ENCODE measurements at regions not wholly inside any gene's neighbourhood (a gene's known extent, or its start where the extent isn't known, plus 50 kb on each side); places are given as distances from the start of the nearest gene placed in this dataset.

- no peaks in the 10 kb centered on the region for H3K36me3 ChIP-seq (ENCODE audit: control insufficient read depth, insufficient read depth, low read length)
- H3K27ac Mint-ChIP-seq = no peak overlapping the region
- H3K27me3 ChIP-seq (ENCODE audit: control insufficient read depth, insufficient read depth, low read length, poor library complexity, severe bottlenecking) = no peaks in the 10 kb centered on the region
- peaks cover 21% of the 10 kb centered on the region for H3K9me3 Mint-ChIP-seq
- no peak for TF ChIP-seq CTCF (conservative IDR thresholded peaks at IDR 0.05)
- DNase-seq = no peak
- H3K4me1 ChIP-seq (ENCODE audit: control insufficient read depth, insufficient read depth, low read length) = no peaks in the 10 kb centered on the region
- no peak overlapping the region for H3K27ac ChIP-seq (ENCODE audit: low read depth, low read length)
- no peak overlapping the region for H3K9ac ChIP-seq (ENCODE audit: extremely low read depth, low read length, poor library complexity, severe bottlenecking)
- no peaks in the 10 kb centered on the region for H3K4me1 Mint-ChIP-seq
- 84 to 100% methylated on average over 2 of the region's 2 CpGs for WGBS, 2 experiments (ENCODE audit: insufficient coverage in 1 of 2, insufficient read length in 1 of 2)
- H3K4me3 Mint-ChIP-seq = no peak overlapping the region
- H3K36me3 Mint-ChIP-seq (ENCODE audit: low read depth) = no peaks in the 10 kb centered on the region
- peaks cover 24% of the 10 kb centered on the region for H3K9me3 ChIP-seq (ENCODE audit: control insufficient read depth, low read length)
- H3K4me3 ChIP-seq (ENCODE audit: low read length) = no peak overlapping the region
- H3K27me3 Mint-ChIP-seq (ENCODE audit: insufficient read depth) = no peaks in the 10 kb centered on the region
Measured at GRCh38 chr4:167767281-167767680, 325.1 kb upstream of the ANXA10 start.

DNA sequence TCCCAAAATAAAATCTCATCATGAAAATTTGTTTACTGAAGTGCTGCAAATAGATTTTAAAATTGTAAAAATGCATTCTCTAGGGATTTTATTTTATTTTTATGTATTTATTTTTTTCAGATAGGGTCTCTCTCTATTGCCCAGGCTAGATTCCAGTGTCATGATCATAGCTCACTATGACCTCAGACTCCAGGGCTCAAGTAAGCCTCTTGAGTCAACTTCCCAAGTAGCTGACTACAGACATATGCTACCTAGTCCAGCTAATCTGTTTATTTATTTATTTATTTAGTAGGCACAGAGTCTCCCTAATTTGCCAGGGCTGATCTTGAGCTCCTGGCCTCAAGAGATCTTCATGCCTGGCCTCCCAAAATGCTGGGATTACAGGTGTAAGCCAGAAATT is 317.7 kb upstream of the ANXA10 start:
- Histone ChIP-seq H3K4me3 (ENCODE audit: low read length) (no peak overlapping the region), H3K9me3 (ENCODE audit: control insufficient read depth, low read length) (no peaks in the 10 kb centered on the region), H3K36me3 (ENCODE audit: control insufficient read depth, insufficient read depth, low read length) (no peaks in the 10 kb centered on the region), H3K27ac (ENCODE audit: low read depth, low read length) (no peak overlapping the region), H3K27me3 (ENCODE audit: control insufficient read depth, insufficient read depth, low read length, poor library complexity, severe bottlenecking) (no peaks in the 10 kb centered on the region), H3K9ac (ENCODE audit: extremely low read depth, low read length, poor library complexity, severe bottlenecking) (no peak overlapping the region), H3K4me1 (ENCODE audit: control insufficient read depth, insufficient read depth, low read length) (no peaks in the 10 kb centered on the region)
- Mint-ChIP-seq H3K4me1 (no peaks in the 10 kb centered on the region), H3K27me3 (ENCODE audit: insufficient read depth) (no peaks in the 10 kb centered on the region), H3K36me3 (ENCODE audit: low read depth) (no peaks in the 10 kb centered on the region), H3K4me3 (no peak overlapping the region), H3K27ac (no peak overlapping the region), H3K9me3 (no peaks in the 10 kb centered on the region)
- TF ChIP-seq CTCF (conservative IDR thresholded peaks at IDR 0.05) = no peak
- no peak for DNase-seq

GRCh38 chr4:167775375-167775774 is 317.0 kb upstream of the ANXA10 start:
- Mint-ChIP-seq H3K4me3 (no peak overlapping the region), H3K27me3 (ENCODE audit: insufficient read depth) (no peaks in the 10 kb centered on the region), H3K4me1 (no peaks in the 10 kb centered on the region), H3K27ac (no peak overlapping the region), H3K36me3 (ENCODE audit: low read depth) (no peaks in the 10 kb centered on the region), H3K9me3 (no peaks in the 10 kb centered on the region)
- Histone ChIP-seq H3K9ac (ENCODE audit: extremely low read depth, low read length, poor library complexity, severe bottlenecking) (no peak overlapping the region), H3K4me3 (ENCODE audit: low read length) (no peak overlapping the region), H3K4me1 (ENCODE audit: control insufficient read depth, insufficient read depth, low read length) (no peaks in the 10 kb centered on the region), H3K36me3 (ENCODE audit: control insufficient read depth, insufficient read depth, low read length) (no peaks in the 10 kb centered on the region), H3K9me3 (ENCODE audit: control insufficient read depth, low read length) (no peaks in the 10 kb centered on the region), H3K27me3 (ENCODE audit: control insufficient read depth, insufficient read depth, low read length, poor library complexity, severe bottlenecking) (no peaks in the 10 kb centered on the region), H3K27ac (ENCODE audit: low read depth, low read length) (no peak overlapping the region)
- 91 to 100% methylated on average over 1 to 2 of the region's 3 CpGs for WGBS, 2 experiments (ENCODE audit: insufficient coverage in 1 of 2, insufficient read length in 1 of 2)
- no peak for DNase-seq
- no peak for TF ChIP-seq CTCF (conservative IDR thresholded peaks at IDR 0.05)

Measured in endodermal cell (in vitro differentiated cells).